HEK293 (cell line): ENCODE measurements at regions not wholly inside any gene's neighbourhood (a gene's known extent, or its start where the extent isn't known, plus 50 kb on each side); places are given as distances from the start of the nearest gene placed in this dataset.

ENCODE experiments used
- CTCF ChIP-seq: fragments of 450-650 bp; formaldehyde crosslinking; IDR thresholded peaks from 2 replicates; pipeline ENCODE4 v1.5.1; 2016; ENCODE audit warnings: missing biosample characterization, missing genetic modification characterization
- PATZ1 ChIP-seq: fragments of 450-650 bp; formaldehyde crosslinking; IDR thresholded peaks from 2 replicates; pipeline ENCODE4 v1.5.1; 2016; ENCODE audit warnings: missing biosample characterization, missing genetic modification characterization
- SETDB1 ChIP-seq: IDR thresholded peaks from one replicate; pipeline ENCODE4 v1.6.1; 2017; ENCODE audit warnings: mild to moderate bottlenecking, low read length, moderate library complexity, mixed read lengths; ENCODE audit not compliant: insufficient read length
- SP7 ChIP-seq: fragments of 450-650 bp; formaldehyde crosslinking; IDR thresholded peaks from 2 replicates; pipeline ENCODE4 v1.5.1; 2016; ENCODE audit warnings: missing biosample characterization, missing genetic modification characterization
- ZFP41 ChIP-seq: fragments of 450-650 bp; formaldehyde crosslinking; IDR thresholded peaks from 2 replicates; pipeline ENCODE4 v1.5.1; 2016; ENCODE audit warnings: missing biosample characterization, missing genetic modification characterization, borderline replicate concordance
- ZNF223 ChIP-seq: fragments of 450-650 bp; formaldehyde crosslinking; IDR thresholded peaks from 2 replicates; pipeline ENCODE4 v1.5.1; 2016; ENCODE audit warnings: missing biosample characterization, missing genetic modification characterization
- ZNF23 ChIP-seq: fragments of 450-650 bp; formaldehyde crosslinking; IDR thresholded peaks from 2 replicates; pipeline ENCODE4 v1.5.1; 2016; ENCODE audit warnings: missing biosample characterization, missing genetic modification characterization, borderline replicate concordance
- ZNF639 ChIP-seq: fragments of 450-650 bp; formaldehyde crosslinking; IDR thresholded peaks from 2 replicates; pipeline ENCODE4 v1.5.1; 2016; ENCODE audit warnings: missing biosample characterization, missing genetic modification characterization

- TF ChIP-seq CTCF (tag by site-specific recombination) (no peak), SETDB1 (no peak), ZNF639 (tag by site-specific recombination) (no peak), SP7 (tag by site-specific recombination) (no peak), ZNF223 (tag by site-specific recombination) (no peak), ZNF23 (tag by site-specific recombination) (no peak), PATZ1 (tag by site-specific recombination) (no peak), ZFP41 (tag by site-specific recombination) (no peak)
These were observed 78.2 kb upstream of the GPR12 start for GRCh38 chr13:26838821-26839220.
